Astrocyte (in vitro differentiated cells and primary cell): ENCODE measurements at regions not wholly inside any gene's neighbourhood (a gene's known extent, or its start where the extent isn't known, plus 50 kb on each side); places are given as distances from the start of the nearest gene placed in this dataset.

Experiments used
- DNase-seq: peaks from one replicate; pipeline ENCODE4 v3.0.0-alpha.2; 2010; ENCODE audit warnings: low read depth
- FAIRE-seq: peaks from 2 replicates; lab custom pipeline; 2011; peaks lifted over from hg19 to GRCh38; lab: Jason Lieb, UNC
- H2AFZ ChIP-seq: 2 replicates; pipeline ENCODE4 v1.6.0; 2012; ENCODE audit warnings: low read depth, low read length, inconsistent platforms
- H3K27ac ChIP-seq: 2 replicates; pipeline ENCODE4 v1.5.1; 2011; ENCODE audit warnings: low read depth, low read length, inconsistent platforms
- H3K27me3 ChIP-seq: 2 replicates; pipeline ENCODE4 v1.6.0; 2011; ENCODE audit warnings: low read length, inconsistent platforms; ENCODE audit not compliant: insufficient read depth
- H3K36me3 ChIP-seq: 2 replicates; pipeline ENCODE4 v1.5.1; 2011; ENCODE audit warnings: low read length, inconsistent platforms; ENCODE audit not compliant: insufficient read depth
- H3K4me1 ChIP-seq: 2 replicates; pipeline ENCODE4 v1.5.1; 2011; ENCODE audit warnings: low read length, inconsistent platforms; ENCODE audit not compliant: insufficient read depth
- H3K4me2 ChIP-seq: 2 replicates; pipeline ENCODE4 v1.6.0; 2012; ENCODE audit warnings: low read length, inconsistent platforms
- H3K4me3 ChIP-seq: 2 replicates; pipeline ENCODE4 v1.5.1; 2011; ENCODE audit warnings: low read depth, mild to moderate bottlenecking, low read length, inconsistent platforms; ENCODE audit not compliant: insufficient read depth
- H3K79me2 ChIP-seq: 2 replicates; pipeline ENCODE4 v1.6.0; 2012; ENCODE audit warnings: mild to moderate bottlenecking, low read length, inconsistent platforms; ENCODE audit not compliant: insufficient read depth
- H3K9ac ChIP-seq: 2 replicates; pipeline ENCODE4 v1.6.0; 2012; ENCODE audit warnings: mild to moderate bottlenecking, low read length, inconsistent platforms
- H3K9me3 ChIP-seq: 2 replicates; pipeline ENCODE4 v1.5.1; 2012; ENCODE audit warnings: low read depth, mild to moderate bottlenecking, low read length, inconsistent platforms; ENCODE audit not compliant: insufficient read depth
- H4K20me1 ChIP-seq: 2 replicates; pipeline ENCODE4 v1.6.0; 2012; ENCODE audit warnings: low read length, inconsistent platforms; ENCODE audit not compliant: insufficient read depth
- H3K27ac Mint-ChIP-seq: one replicate; pipeline ENCODE4 v1.8.0; 2021; ENCODE audit warnings: mild to moderate bottlenecking, mixed read lengths; ENCODE audit not compliant: unreplicated experiment
- H3K27me3 Mint-ChIP-seq: one replicate; pipeline ENCODE4 v1.8.0; 2021; ENCODE audit warnings: low read depth, mixed read lengths; ENCODE audit not compliant: unreplicated experiment
- H3K36me3 Mint-ChIP-seq: one replicate; pipeline ENCODE4 v1.8.0; 2021; ENCODE audit warnings: low read depth, mixed read lengths; ENCODE audit not compliant: unreplicated experiment
- H3K4me1 Mint-ChIP-seq: one replicate; pipeline ENCODE4 v1.8.0; 2021; ENCODE audit warnings: low read depth, mixed read lengths; ENCODE audit not compliant: unreplicated experiment
- H3K4me3 Mint-ChIP-seq: one replicate; pipeline ENCODE4 v1.8.0; 2021; ENCODE audit warnings: mild to moderate bottlenecking, moderate library complexity, mixed read lengths; ENCODE audit not compliant: unreplicated experiment
- H3K9me3 Mint-ChIP-seq: one replicate; pipeline ENCODE4 v1.8.0; 2021; ENCODE audit warnings: mild to moderate bottlenecking, mixed read lengths; ENCODE audit not compliant: unreplicated experiment
- CTCF ChIP-seq: IDR thresholded peaks from 2 replicates; pipeline ENCODE4 v1.5.1; 2011; ENCODE audit warnings: low read depth, mild to moderate bottlenecking, inconsistent platforms, low read length, moderate library complexity; ENCODE audit not compliant: insufficient read depth
- EZH2 ChIP-seq: IDR thresholded peaks from 2 replicates; pipeline ENCODE4 v1.6.1; 2012; ENCODE audit warnings: mild to moderate bottlenecking, low read length, inconsistent platforms; ENCODE audit not compliant: insufficient read depth

- DNase-seq (no peak), FAIRE-seq (no peak)
- H3K4me3 Mint-ChIP-seq: no peak overlapping the region
- H3K4me3 ChIP-seq: no peak overlapping the region
- no peak overlapping the region for H3K27ac ChIP-seq
- H3K27me3 ChIP-seq: no peaks in the 10 kb centered on the region
- no peaks in the 10 kb centered on the region for H3K27me3 Mint-ChIP-seq
- H3K36me3 ChIP-seq: no peaks in the 10 kb centered on the region
- H3K79me2 ChIP-seq: no peaks in the 10 kb centered on the region
- TF ChIP-seq CTCF: no peak
- no peak for TF ChIP-seq EZH2
- no peak overlapping the region for H3K9ac ChIP-seq
- no peaks in the 10 kb centered on the region for H3K4me1 Mint-ChIP-seq
- H3K27ac Mint-ChIP-seq: no peak overlapping the region
- H2AFZ ChIP-seq: no peak overlapping the region
- no peaks in the 10 kb centered on the region for H3K4me1 ChIP-seq
- no peaks in the 10 kb centered on the region for H3K9me3 Mint-ChIP-seq
- no peak overlapping the region for H3K4me2 ChIP-seq
- no peaks in the 10 kb centered on the region for H4K20me1 ChIP-seq
- H3K9me3 ChIP-seq: no peaks in the 10 kb centered on the region
- no peaks in the 10 kb centered on the region for H3K36me3 Mint-ChIP-seq
Measured at GRCh38 chr5:85337435-85337834, 952.8 kb upstream of the EDIL3 start.

GRCh38 chr5:85340790-85341189 lies 956.1 kb upstream of the EDIL3 start:
- no peaks in the 10 kb centered on the region for H3K4me1 Mint-ChIP-seq
- FAIRE-seq (no peak), DNase-seq (no peak)
- no peak overlapping the region for H3K4me3 Mint-ChIP-seq
- no peaks in the 10 kb centered on the region for H3K27me3 Mint-ChIP-seq
- H3K79me2 ChIP-seq: no peaks in the 10 kb centered on the region
- H3K4me3 ChIP-seq: no peak overlapping the region
- H3K36me3 Mint-ChIP-seq: no peaks in the 10 kb centered on the region
- no peak overlapping the region for H3K27ac Mint-ChIP-seq
- H3K4me1 ChIP-seq: no peaks in the 10 kb centered on the region
- no peak overlapping the region for H3K27ac ChIP-seq
- H3K9me3 Mint-ChIP-seq: no peaks in the 10 kb centered on the region
- H3K27me3 ChIP-seq: no peaks in the 10 kb centered on the region
- H3K9me3 ChIP-seq: no peaks in the 10 kb centered on the region
- no peak overlapping the region for H2AFZ ChIP-seq
- TF ChIP-seq CTCF (no peak), EZH2 (no peak)
- H3K36me3 ChIP-seq: no peaks in the 10 kb centered on the region
- no peak overlapping the region for H3K9ac ChIP-seq
- no peak overlapping the region for H3K4me2 ChIP-seq
- no peaks in the 10 kb centered on the region for H4K20me1 ChIP-seq

GRCh38 chr5:85345818-85346217 lies 961.1 kb upstream of the EDIL3 start:
- H3K27me3 ChIP-seq: no peaks in the 10 kb centered on the region
- no peaks in the 10 kb centered on the region for H4K20me1 ChIP-seq
- no peaks in the 10 kb centered on the region for H3K4me1 ChIP-seq
- Mint-ChIP-seq H3K4me3 (no peak overlapping the region), H3K4me1 (no peaks in the 10 kb centered on the region), H3K27me3 (no peaks in the 10 kb centered on the region), H3K9me3 (no peaks in the 10 kb centered on the region), H3K27ac (no peak overlapping the region), H3K36me3 (no peaks in the 10 kb centered on the region)
- H3K27ac ChIP-seq: no peak overlapping the region
- no peaks in the 10 kb centered on the region for H3K9me3 ChIP-seq
- FAIRE-seq: no peak
- no peak overlapping the region for H3K9ac ChIP-seq
- TF ChIP-seq EZH2 (no peak), CTCF (no peak)
- H3K36me3 ChIP-seq: no peaks in the 10 kb centered on the region
- H3K4me2 ChIP-seq: no peak overlapping the region
- no peak overlapping the region for H2AFZ ChIP-seq
- H3K4me3 ChIP-seq: no peak overlapping the region
- no peaks in the 10 kb centered on the region for H3K79me2 ChIP-seq
- no peak for DNase-seq
